Esophagus squamous epithelium (tissue), 5 donors: ENCODE measurements at regions not wholly inside any gene's neighbourhood (a gene's known extent, or its start where the extent isn't known, plus 50 kb on each side); places are given as distances from the start of the nearest gene placed in this dataset.
"Not testable (repeated sequence)": the region's sequence is repeated elsewhere in the genome, so short reads cannot be mapped to it uniquely, and the experiment has no call there.

ENCODE experiments used
- DNase-seq: peaks from one replicate; lab custom pipeline; 2025; lab: John Stamatoyannopoulos, UW
- H3K27ac ChIP-seq, 4 donors: fragments of 200-600 bp; sonication (generic); one replicate each; pipeline ENCODE4 v1.5.1; 2016 to 2019; ENCODE audit warnings: mild to moderate bottlenecking in 1 of 4
- H3K27me3 ChIP-seq, 4 donors: fragments of 200-600 bp; sonication (generic); 1 replicate in 3 of 4; 2 replicates in 1 of 4; pipeline versions ENCODE4 v1.5.1 to v1.6.0; 2017 to 2021; ENCODE audit warnings: antibody characterized with exemption in 1 of 4
- H3K36me3 ChIP-seq, 3 donors: fragments of 200-600 bp; sonication (generic); one replicate each; pipeline ENCODE4 v1.5.1; 2016 to 2019
- H3K4me1 ChIP-seq, 3 donors: fragments of 200-600 bp; sonication (generic); one replicate each; pipeline ENCODE4 v1.5.1; 2017 to 2019
- H3K4me3 ChIP-seq, 4 donors: fragments of 200-600 bp; sonication (generic); 1 replicate in 3 of 4; 2 replicates in 1 of 4; pipeline ENCODE4 v1.5.1; 2016 to 2019; ENCODE audit warnings: mild to moderate bottlenecking in 2 of 4, moderate library complexity in 1 of 4
- H3K9me3 ChIP-seq, 3 donors: fragments of 200-600 bp; sonication (generic); one replicate each; pipeline ENCODE4 v1.5.1; 2016 to 2019
- CTCF ChIP-seq, 6 experiments: fragments of 450-650 bp in 4 of 6; fragments of 200-600 bp in 2 of 6; sonication (generic) in 2 of 6; IDR thresholded peaks; one replicate each; pipeline ENCODE4 v1.5.1; 2016 to 2019; ENCODE audit warnings: antibody characterized with exemption in 6 of 6, mild to moderate bottlenecking in 4 of 6, moderate library complexity in 4 of 6
- POLR2A ChIP-seq, 4 donors: fragments of 450-650 bp; IDR thresholded peaks; one replicate each; pipeline ENCODE4 v1.6.1; 2017; ENCODE audit warnings: antibody characterized with exemption in 4 of 4, mild to moderate bottlenecking in 4 of 4, moderate library complexity in 3 of 4
- whole genome bisulfite sequencing, 2 donors: methylation state at CpG; one replicate each; pipeline ENCODE4 v1.1.5; 2018; 5-methylcytosine and 5-hydroxymethylcytosine counted together
- intact Hi-C: fragments of 100-400 bp; cut with DNase I; formaldehyde crosslinking; loops from one replicate; pipeline ENCODE4 v1.15.0; 2022
- donor health status: DM: yes; HTN: yes; CAD: no.

GRCh38 chr4:154120690-154121345, 331.9 kb upstream of the SFRP2 start:
- Histone ChIP-seq H3K4me3 (no peak overlapping the region), H3K9me3 (no peaks in the 10 kb centered on the region), H3K36me3 (no peaks in the 10 kb centered on the region), H3K27ac (no peak overlapping the region), H3K27me3 (no peaks in the 10 kb centered on the region), H3K4me1 (no peaks in the 10 kb centered on the region)
- no peak for DNase-seq
- TF ChIP-seq CTCF (IDR thresholded peaks at IDR 0.05) (no peak), POLR2A (IDR thresholded peaks at IDR 0.05) (no peak)
- intact Hi-C loops, result no loop called here
- 50 to 71% methylated on average over 3 to 4 of the region's 4 CpGs for WGBS, 2 donors

GRCh38 chr4:154120006-154120676, 331.3 kb upstream of the SFRP2 start:
- no peak overlapping the region for H3K27ac ChIP-seq
- H3K4me1 ChIP-seq, result no peaks in the 10 kb centered on the region
- H3K9me3 ChIP-seq, result no peaks in the 10 kb centered on the region
- no peak overlapping the region for H3K4me3 ChIP-seq
- intact Hi-C loops, result no loop called here
- no peak for DNase-seq
- H3K36me3 ChIP-seq, result no peaks in the 10 kb centered on the region
- 76 to 77% methylated on average over 5 of the region's 5 CpGs for WGBS, 2 donors
- no peaks in the 10 kb centered on the region for H3K27me3 ChIP-seq
- TF ChIP-seq POLR2A (IDR thresholded peaks at IDR 0.05), result no peak
- no peak for TF ChIP-seq CTCF (IDR thresholded peaks at IDR 0.05)

GRCh38 chr4:154119317-154119716, 330.4 kb upstream of the SFRP2 start:
- no peaks in the 10 kb centered on the region for H3K27me3 ChIP-seq
- no peak overlapping the region for H3K27ac ChIP-seq
- no peaks in the 10 kb centered on the region for H3K36me3 ChIP-seq
- H3K4me1 ChIP-seq, result no peaks in the 10 kb centered on the region
- DNase-seq, result no peak
- H3K9me3 ChIP-seq, result no peaks in the 10 kb centered on the region
- WGBS, 2 donors, result 82 to 84% methylated on average over 5 of the region's 5 CpGs
- TF ChIP-seq CTCF (IDR thresholded peaks at IDR 0.05) (no peak), POLR2A (IDR thresholded peaks at IDR 0.05) (no peak)
- intact Hi-C loops, result no loop called here
- H3K4me3 ChIP-seq, result no peak overlapping the region

GRCh38 chr4:154117726-154118125, 328.8 kb upstream of the SFRP2 start:
- WGBS, 2 donors, result 81 to 84% methylated on average over 8 to 9 of the region's 9 CpGs
- H3K4me1 ChIP-seq, DNase-seq, H3K4me3 ChIP-seq, H3K27me3 ChIP-seq, intact Hi-C loops, H3K27ac ChIP-seq, H3K9me3 ChIP-seq, H3K36me3 ChIP-seq: not testable (repeated sequence)

GRCh38 chr4:154107337-154107736, 318.5 kb upstream of the SFRP2 start:
- H3K36me3 ChIP-seq, result no peaks in the 10 kb centered on the region
- no peak for DNase-seq
- H3K4me3 ChIP-seq, result no peak overlapping the region
- 93 to 94% methylated on average over 2 of the region's 2 CpGs for WGBS, 2 donors
- TF ChIP-seq POLR2A (IDR thresholded peaks at IDR 0.05), result no peak
- no peak for TF ChIP-seq CTCF (IDR thresholded peaks at IDR 0.05)
- H3K27me3 ChIP-seq, result no peaks in the 10 kb centered on the region
- H3K4me1 ChIP-seq, result no peaks in the 10 kb centered on the region
- H3K27ac ChIP-seq, result no peak overlapping the region
- H3K9me3 ChIP-seq, result no peaks in the 10 kb centered on the region
- intact Hi-C loops, result no loop called here
